ENCODE measurements at regions not wholly inside any gene's neighbourhood (a gene's known extent, or its start where the extent isn't known, plus 50 kb on each side); places are given as distances from the start of the nearest gene placed in this dataset.

DNA sequence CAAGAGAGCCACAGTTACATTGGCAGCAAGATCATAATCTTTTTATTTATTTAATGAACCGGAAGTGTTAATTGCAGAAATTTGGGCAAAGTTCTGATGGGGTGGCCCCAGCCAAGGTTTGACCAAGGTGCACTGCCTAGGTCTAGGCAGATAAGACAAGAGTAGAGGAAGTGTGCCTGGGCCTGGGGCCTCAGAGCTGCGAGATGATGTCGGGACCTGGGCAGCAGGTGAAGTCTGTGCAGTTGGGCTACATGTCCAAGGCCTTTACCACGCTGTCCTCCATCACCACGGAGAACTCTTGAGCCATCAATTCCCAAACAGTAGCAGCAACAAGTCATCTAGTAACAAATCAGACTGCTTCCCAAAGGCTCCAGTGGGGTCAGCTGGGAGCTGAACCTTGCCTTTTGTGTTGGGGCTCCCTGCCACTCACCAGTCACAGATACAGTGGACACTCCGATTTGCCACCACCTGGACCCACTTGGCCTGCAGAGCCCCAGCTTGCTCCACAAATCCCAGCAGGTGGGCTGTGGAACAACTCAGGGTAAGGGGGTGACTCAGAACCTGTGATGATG lies 52.5 kb upstream of the COMTD1 start:
- TF ChIP-seq EZH2 (IDR thresholded peaks at IDR 0.05; ENCODE audit: borderline replicate concordance, low read length) (no peak), CTCF (IDR thresholded peaks at IDR 0.05; ENCODE audit: low read length) (no peak)

Measured in OCI-LY1 (cell line).